ENCODE measurements at regions not wholly inside any gene's neighbourhood (a gene's known extent, or its start where the extent isn't known, plus 50 kb on each side); places are given as distances from the start of the nearest gene placed in this dataset.
"Not testable (repeated sequence)": the region's sequence is repeated elsewhere in the genome, so short reads cannot be mapped to it uniquely, and the experiment has no call there.

- not testable (repeated sequence) for TF ChIP-seq CTCF (tag by site-specific recombination; IDR thresholded peaks at IDR 0.05); ZNF837 (tag by site-specific recombination; IDR thresholded peaks at IDR 0.05); ZNF398 (tag by site-specific recombination; IDR thresholded peaks at IDR 0.05); ZBTB49 (tag by site-specific recombination; IDR thresholded peaks at IDR 0.05; ENCODE audit: low read depth); YY1 (tag by site-specific recombination; IDR thresholded peaks at IDR 0.05); ZNF704 (tag by site-specific recombination; IDR thresholded peaks at IDR 0.05)
Observed at GRCh38 chrX:140214518-140214917, 249.2 kb upstream of the CXorf66 start.

Measured in HEK293 (cell line).